ENCODE measurements at regions not wholly inside any gene's neighbourhood (a gene's known extent, or its start where the extent isn't known, plus 50 kb on each side); places are given as distances from the start of the nearest gene placed in this dataset.

DNA sequence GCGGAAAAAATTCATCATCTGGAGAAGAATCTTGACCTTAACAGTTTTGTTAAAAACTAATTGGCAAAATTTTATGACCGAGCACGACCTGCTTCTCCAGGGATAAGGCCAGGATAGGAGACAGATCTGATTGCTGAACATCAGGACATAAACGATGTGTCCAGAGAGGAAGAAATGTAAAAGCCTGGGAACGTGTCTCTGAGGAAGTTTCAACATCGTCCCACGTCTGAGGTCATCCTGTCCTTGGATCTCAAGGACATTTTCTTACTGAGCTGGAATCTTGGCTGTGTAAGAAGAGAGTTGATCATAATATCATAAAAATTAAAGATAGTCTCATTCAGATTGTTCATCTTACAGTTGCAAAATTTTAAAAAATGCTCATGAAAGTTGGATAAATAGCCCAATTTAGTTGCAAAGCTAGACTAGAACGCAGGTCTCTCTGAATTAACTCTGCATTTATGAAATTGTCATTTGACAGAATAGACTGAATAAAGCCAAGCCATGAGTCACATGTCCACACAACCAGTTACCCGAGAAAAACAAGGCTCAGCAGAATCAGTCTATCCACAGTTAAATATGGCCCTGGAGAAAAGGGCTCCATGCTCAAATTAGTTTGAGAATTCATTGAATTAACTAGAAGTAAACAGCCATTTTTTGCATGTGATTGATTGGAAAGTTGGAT, 120.0 kb upstream of the EGFR start:
- no peak for DNase-seq
- H3K4me3 ChIP-seq (ENCODE audit: insufficient read depth, low read depth, low read length), result no peak overlapping the region
- H3K36me3 ChIP-seq (replicated peaks; ENCODE audit: control insufficient read depth, insufficient read depth, low read length), result no peaks in the 10 kb centered on the region
- H3K27me3 ChIP-seq (ENCODE audit: control insufficient read depth, insufficient read depth, low read length), result no peaks in the 10 kb centered on the region

DNA sequence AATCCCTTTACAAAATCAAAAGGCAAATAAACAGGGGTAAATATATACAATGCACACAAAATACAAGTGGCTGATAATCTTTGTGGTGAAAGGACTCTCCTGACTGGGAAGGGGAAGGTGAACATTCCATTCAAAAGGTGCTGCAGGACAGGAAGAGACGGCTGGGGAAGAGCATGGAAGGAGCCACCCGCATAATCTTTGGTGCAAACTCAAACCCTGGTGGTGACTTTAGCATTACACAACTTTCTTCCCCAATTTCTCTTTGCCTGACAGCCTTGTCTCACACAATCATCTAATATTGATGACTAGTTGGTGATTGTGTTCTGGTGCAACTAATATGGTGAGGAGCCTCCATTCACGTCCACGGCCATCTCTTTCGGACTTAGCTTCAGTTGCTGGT, 117.0 kb upstream of the EGFR start:
- no peak for DNase-seq
- H3K4me3 ChIP-seq (ENCODE audit: insufficient read depth, low read depth, low read length), result no peak overlapping the region
- H3K36me3 ChIP-seq (replicated peaks; ENCODE audit: control insufficient read depth, insufficient read depth, low read length), result no peaks in the 10 kb centered on the region
- H3K27me3 ChIP-seq (ENCODE audit: control insufficient read depth, insufficient read depth, low read length), result no peaks in the 10 kb centered on the region

DNA sequence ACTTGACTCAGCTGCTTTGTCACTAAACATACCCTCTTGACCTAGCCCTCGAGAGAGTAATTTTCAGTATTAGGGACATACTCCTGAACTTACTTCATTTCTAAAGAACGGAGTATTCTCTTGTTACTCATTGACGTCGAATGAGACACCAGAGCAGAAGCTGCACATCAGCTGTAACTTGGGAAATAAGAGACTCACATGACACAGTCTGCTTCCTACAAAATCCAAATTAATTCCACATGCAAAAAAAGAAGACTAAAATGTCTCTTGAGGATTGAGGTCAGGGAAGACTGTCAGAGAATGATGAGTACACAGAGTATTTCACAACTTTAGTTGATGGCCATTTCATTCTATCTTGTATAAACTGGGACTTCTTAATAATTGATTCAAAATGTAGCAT, 114.7 kb upstream of the EGFR start:
- Histone ChIP-seq H3K27me3 (ENCODE audit: control insufficient read depth, insufficient read depth, low read length) (no peaks in the 10 kb centered on the region), H3K4me3 (ENCODE audit: insufficient read depth, low read depth, low read length) (no peak overlapping the region), H3K36me3 (replicated peaks; ENCODE audit: control insufficient read depth, insufficient read depth, low read length) (no peaks in the 10 kb centered on the region)
- DNase-seq, result no peak

DNA sequence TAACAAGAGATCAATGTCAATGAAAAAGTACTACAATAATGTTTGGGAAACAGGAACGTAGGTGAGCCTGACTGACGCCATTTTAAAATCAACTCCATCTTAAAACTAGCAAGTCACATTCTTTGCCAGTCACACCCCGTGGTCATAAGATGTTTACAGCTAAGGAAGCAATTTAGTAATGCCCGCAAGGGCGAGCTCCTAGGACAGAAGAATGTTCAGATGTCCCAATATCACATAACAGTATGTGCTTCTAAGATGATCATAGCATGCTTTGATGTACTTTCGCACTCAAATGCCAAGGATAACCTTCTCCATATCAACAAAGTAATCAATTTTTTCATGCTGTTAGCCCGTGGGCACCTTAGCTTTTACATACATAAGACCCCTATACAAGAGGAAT, 113.8 kb upstream of the EGFR start:
- Histone ChIP-seq H3K4me3 (ENCODE audit: insufficient read depth, low read depth, low read length) (no peak overlapping the region), H3K36me3 (replicated peaks; ENCODE audit: control insufficient read depth, insufficient read depth, low read length) (no peaks in the 10 kb centered on the region), H3K27me3 (ENCODE audit: control insufficient read depth, insufficient read depth, low read length) (no peaks in the 10 kb centered on the region)
- no peak for DNase-seq

DNA sequence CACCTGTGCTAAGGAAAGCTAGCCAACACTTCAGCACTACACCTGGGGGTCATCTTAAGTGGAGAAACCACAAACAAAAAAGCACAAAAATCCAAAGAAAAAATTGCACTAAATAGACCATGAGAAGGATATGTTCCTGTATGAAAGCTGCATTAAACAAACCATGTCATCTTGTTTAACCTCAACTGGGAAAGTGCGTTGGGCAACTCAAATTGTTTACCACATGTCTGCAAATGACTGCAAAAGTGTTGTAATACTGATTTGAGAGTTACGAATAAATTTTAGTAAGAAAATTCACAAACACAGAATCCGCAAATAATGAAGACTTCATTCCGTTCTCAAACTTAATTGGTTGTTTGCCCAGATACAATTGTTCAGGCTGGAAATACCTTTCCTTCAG, 111.9 kb upstream of the EGFR start:
- no peaks in the 10 kb centered on the region for H3K36me3 ChIP-seq (replicated peaks; ENCODE audit: control insufficient read depth, insufficient read depth, low read length)
- no peak for DNase-seq
- H3K27me3 ChIP-seq (ENCODE audit: control insufficient read depth, insufficient read depth, low read length), result no peaks in the 10 kb centered on the region
- H3K4me3 ChIP-seq (ENCODE audit: insufficient read depth, low read depth, low read length), result no peak overlapping the region

DNA sequence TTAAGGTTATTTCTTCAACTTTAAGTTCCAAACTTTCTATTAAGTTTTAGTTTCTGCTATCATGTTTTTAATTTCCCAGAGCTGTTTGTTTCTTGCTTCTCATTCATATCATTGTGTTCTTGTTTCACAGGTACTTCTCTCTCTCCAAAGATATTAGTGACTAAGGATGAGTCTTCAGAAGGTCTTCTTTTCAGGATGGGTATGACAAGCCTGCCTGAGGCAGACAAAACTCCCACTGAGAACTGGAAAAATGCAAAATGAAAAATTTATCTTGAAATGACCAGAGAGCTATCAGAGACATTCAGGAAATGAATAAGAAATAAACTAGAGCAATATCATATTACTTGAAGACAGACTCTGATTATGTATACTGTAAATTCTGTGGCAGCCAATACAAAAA, 110.8 kb upstream of the EGFR start:
- H3K27me3 ChIP-seq (ENCODE audit: control insufficient read depth, insufficient read depth, low read length), result no peaks in the 10 kb centered on the region

DNA sequence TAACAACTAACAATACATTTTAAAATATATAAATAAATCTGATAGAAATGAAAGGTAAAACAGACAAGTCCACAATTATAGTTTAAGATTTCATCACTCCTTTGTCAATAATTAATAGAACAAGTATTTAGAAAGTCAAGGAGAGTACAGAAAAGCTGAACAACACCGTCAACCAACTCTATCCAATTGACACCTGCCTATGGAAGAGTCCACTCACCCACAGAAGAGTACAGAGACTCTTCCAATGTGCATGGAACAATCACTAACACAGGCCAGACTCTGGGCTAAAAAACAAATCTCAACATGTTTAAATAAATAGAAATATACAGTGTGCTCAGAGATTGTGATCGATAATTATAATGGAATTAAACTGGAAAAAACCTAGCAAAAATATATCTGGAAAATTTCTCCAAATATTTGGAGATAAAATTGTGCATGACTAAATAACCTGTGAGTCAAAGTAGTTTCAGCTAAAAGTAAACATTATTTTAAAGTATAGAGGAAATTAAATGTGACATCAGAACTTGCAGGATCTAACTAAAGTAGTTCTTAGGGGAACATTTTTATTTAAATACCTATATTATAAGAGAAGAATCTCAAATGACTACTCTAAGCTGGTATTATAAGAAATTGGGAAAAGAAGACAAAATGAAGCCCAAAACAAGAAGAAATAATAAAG, 109.9 kb upstream of the EGFR start:
- H3K27me3 ChIP-seq (ENCODE audit: control insufficient read depth, insufficient read depth, low read length), result no peaks in the 10 kb centered on the region
- no peak for DNase-seq
- H3K4me3 ChIP-seq (ENCODE audit: insufficient read depth, low read depth, low read length), result no peak overlapping the region
- no peaks in the 10 kb centered on the region for H3K36me3 ChIP-seq (replicated peaks; ENCODE audit: control insufficient read depth, insufficient read depth, low read length)

More for the DNA sequence above, 110.8 kb upstream of the EGFR start:
- no peak overlapping the region for H3K4me3 ChIP-seq (ENCODE audit: insufficient read depth, low read depth, low read length)
- H3K36me3 ChIP-seq (replicated peaks; ENCODE audit: control insufficient read depth, insufficient read depth, low read length), result no peaks in the 10 kb centered on the region
- no peak for DNase-seq

DNA sequence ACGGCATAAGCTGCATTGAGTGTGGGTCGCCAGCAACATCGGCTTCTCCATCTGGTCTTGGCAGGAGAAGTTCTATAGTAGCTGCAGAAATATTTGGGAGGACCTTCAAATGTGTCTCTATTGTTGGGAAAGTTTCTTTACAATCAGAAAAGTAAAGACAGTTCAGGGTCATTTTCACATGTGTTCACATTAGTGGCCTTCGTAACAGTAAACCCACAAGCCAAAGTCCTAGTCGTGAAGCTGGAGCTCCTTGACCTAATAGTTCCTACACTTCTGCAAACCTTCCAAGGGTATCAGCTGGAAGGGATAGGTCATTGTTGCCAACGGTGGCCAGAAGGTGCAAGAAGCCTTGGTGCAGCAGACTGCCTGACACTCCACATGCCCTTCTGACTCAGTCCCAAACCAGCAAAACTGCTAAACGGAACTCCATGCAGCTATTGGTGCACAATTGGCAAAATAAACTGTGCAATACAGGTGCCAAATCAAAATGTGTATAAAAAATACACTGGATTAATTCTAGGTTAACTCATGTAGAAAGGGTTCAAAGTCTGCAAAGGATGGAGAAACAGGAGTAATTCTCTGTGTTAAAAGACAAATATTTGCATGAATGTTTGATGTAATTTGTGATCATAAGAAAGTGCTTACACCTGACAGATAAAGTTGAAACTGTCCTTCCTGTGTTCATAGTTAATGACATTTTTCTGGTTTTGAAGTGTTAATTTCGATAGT, 102.8 kb upstream of the EGFR start:
- H3K4me3 ChIP-seq (ENCODE audit: insufficient read depth, low read depth, low read length), result no peak overlapping the region
- no peaks in the 10 kb centered on the region for H3K36me3 ChIP-seq (replicated peaks; ENCODE audit: control insufficient read depth, insufficient read depth, low read length)
- DNase-seq, result no peak
- no peaks in the 10 kb centered on the region for H3K27me3 ChIP-seq (ENCODE audit: control insufficient read depth, insufficient read depth, low read length)

DNA sequence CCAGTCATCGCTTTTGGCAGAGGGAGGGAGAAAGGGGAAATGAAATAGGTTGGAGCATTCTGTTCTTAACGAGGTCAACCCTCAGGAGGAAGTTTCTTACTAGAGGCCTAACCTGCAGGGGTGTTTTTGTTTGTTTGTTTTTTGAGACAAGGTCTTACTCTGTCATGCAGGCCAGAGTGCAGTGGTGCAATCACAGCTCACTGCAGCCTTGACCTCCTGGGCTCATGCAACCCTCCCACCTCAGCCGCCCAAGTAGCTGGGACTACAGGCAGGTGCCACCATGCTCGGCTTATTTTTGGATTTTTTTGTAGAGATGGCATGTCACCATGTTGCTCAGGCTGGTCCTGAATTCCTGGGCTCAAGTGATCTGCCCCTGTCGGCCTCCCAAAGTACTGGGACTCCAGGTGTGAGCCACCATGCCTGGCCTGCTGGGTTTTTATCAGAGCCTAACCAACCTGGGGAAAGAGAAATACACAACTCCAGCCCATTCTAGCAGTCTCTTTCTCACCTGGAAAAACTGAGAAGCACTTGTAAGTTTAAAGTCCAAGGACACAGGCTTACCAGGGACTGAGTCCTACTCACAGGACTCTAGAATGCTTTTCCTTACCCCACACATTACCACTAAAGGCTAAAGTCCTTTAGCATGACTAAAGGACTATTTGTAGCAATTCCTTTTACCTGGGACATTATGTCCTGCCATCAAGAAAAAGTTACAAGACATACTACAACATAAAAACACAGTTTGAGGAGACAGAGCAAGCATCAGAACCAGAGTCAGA, 101.0 kb upstream of the EGFR start:
- no peak for DNase-seq
- H3K4me3 ChIP-seq (ENCODE audit: insufficient read depth, low read depth, low read length), result no peak overlapping the region
- no peaks in the 10 kb centered on the region for H3K36me3 ChIP-seq (replicated peaks; ENCODE audit: control insufficient read depth, insufficient read depth, low read length)
- no peaks in the 10 kb centered on the region for H3K27me3 ChIP-seq (ENCODE audit: control insufficient read depth, insufficient read depth, low read length)

DNA sequence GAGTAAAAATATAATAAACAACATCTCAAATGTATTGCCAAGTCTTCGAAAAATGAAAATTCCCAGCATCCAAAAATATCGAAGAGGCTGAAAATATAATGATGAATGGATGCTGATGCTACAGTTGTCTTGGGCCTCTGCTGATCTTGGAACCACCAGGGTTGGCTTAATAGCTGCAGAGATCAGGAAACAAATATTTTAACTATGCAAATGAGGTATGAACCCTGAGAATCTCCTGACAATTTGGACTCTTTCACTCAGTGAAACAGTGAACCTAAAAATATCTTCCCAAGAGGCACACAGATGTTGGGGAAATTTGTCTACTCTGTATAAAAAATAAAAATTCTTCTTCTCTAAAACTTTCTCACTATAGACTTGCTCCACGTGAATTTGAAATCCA, 97.7 kb upstream of the EGFR start:
- Histone ChIP-seq H3K27me3 (ENCODE audit: control insufficient read depth, insufficient read depth, low read length) (no peaks in the 10 kb centered on the region), H3K36me3 (replicated peaks; ENCODE audit: control insufficient read depth, insufficient read depth, low read length) (no peaks in the 10 kb centered on the region), H3K4me3 (ENCODE audit: insufficient read depth, low read depth, low read length) (no peak overlapping the region)
- DNase-seq, result no peak

DNA sequence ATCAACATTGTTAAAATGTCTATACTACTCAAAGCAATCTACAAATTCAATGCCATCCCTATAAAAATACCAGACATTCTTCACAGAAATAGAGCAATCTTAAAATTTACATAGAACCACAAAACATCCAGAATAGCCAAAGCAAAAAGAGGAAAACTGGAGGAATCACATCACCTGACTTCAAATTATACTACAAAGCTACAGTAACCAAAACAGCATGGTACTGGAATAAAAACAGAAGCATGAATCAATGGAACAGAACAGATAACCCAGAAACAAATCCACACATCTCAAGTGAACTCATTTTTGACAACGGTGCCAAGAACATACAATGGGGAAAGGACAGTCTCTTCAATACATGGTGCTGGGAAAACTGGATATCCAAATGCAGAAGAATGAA, 87.3 kb upstream of the EGFR start:
- H3K4me3 ChIP-seq (ENCODE audit: insufficient read depth, low read depth, low read length), result no peak overlapping the region
- no peak for DNase-seq
- no peaks in the 10 kb centered on the region for H3K36me3 ChIP-seq (replicated peaks; ENCODE audit: control insufficient read depth, insufficient read depth, low read length)
- H3K27me3 ChIP-seq (ENCODE audit: control insufficient read depth, insufficient read depth, low read length), result peaks cover 6% of the 10 kb centered on the region; the same call in 1 of the 2 replicates

DNA sequence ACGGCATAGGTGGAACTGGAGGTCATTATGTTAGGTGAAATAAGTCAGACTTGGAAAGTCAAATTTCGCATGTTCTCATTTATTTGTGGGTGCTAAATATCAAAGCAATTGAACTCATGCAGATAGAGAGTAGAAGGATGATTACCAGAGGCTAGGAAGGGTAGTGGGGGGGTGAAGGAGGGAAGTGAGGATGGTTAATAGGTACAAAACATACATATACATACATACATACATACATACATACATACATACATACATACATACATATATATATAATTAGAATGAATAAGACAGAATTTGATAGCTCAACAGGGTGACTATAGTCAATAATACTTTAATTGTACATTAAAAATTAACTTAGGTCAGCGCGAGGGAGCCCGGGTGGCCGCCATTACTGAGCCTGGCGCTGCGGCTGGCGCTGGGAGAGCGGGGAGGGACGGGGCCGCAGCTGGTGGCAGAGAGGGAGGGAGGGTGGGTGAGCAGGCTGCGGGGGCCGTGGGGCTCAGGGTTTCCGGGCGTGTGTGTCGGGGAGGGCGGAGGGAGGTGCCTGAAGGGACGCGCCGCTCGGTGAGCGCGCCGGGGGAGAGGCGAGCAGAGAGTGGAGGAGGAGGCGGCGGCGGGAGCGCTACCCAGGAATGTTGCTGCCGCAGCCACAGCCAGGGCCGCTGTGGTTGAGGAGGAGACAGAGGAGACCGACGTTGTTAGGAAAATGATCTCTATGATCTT, 85.8 kb upstream of the EGFR start:
- H3K27me3 ChIP-seq (ENCODE audit: control insufficient read depth, insufficient read depth, low read length), result peaks cover 6% of the 10 kb centered on the region; the same call in 1 of the 2 replicates
- peak; percentile 79 for DNase-seq
- H3K36me3 ChIP-seq (replicated peaks; ENCODE audit: control insufficient read depth, insufficient read depth, low read length), result no peaks in the 10 kb centered on the region
- peak overlapping the region; percentile 42 for H3K4me3 ChIP-seq (ENCODE audit: insufficient read depth, low read depth, low read length)

DNA sequence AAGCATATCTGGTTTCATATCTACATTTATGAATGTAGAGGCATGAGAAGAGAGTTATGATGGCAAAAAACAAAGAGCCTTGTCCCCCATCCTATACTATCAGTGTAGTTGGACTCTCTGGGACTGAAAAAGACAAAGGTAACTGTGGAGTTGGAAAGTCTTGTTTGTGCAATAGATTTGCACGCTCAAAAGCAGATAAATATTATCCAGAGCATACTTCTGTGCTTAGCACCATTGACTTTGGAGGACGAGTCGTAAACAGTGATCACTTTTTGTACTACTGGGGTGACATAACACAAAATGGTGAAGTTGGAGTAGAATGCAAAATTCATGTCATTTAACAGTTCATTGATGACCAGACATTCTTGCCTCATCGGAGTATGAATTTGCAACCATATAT, 85.2 kb upstream of the EGFR start:
- peaks cover 6% of the 10 kb centered on the region; the same call in 1 of the 2 replicates for H3K27me3 ChIP-seq (ENCODE audit: control insufficient read depth, insufficient read depth, low read length)

DNA sequence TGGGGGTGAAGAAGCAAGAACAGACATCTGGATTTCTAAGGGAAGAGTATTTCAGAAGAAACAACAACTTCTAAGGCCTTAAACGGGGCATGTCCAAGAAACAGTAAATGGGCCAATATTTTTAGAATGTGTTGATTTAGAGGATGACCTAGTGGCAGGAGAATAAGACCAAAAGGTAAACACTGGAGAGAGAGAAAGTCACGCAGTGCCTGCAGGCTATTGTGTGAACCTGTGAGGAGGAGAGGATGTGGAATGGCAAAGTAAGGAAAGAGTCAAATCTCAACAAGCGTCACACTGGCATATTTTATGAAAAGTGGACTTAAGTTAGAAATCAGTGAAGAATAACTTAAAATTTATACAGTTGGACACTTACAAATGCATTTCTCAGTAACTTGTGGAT, 78.1 kb upstream of the EGFR start:
- no peaks in the 10 kb centered on the region for H3K27me3 ChIP-seq (ENCODE audit: control insufficient read depth, insufficient read depth, low read length)
- H3K4me3 ChIP-seq (ENCODE audit: insufficient read depth, low read depth, low read length), result no peak overlapping the region
- no peaks in the 10 kb centered on the region for H3K36me3 ChIP-seq (replicated peaks; ENCODE audit: control insufficient read depth, insufficient read depth, low read length)
- no peak for DNase-seq

More for the DNA sequence above, 85.2 kb upstream of the EGFR start:
- no peaks in the 10 kb centered on the region for H3K36me3 ChIP-seq (replicated peaks; ENCODE audit: control insufficient read depth, insufficient read depth, low read length)
- DNase-seq, result no peak
- H3K4me3 ChIP-seq (ENCODE audit: insufficient read depth, low read depth, low read length), result peak overlapping the region; percentile 42; the same call in 1 of the 2 replicates

Data from H7 (cell line).